Astrocyte of the spinal cord (primary cell): ENCODE measurements at regions not wholly inside any gene's neighbourhood (a gene's known extent, or its start where the extent isn't known, plus 50 kb on each side); places are given as distances from the start of the nearest gene placed in this dataset.

Experiments
- DNase-seq: peaks from one replicate; pipeline ENCODE4 v3.0.0; 2011; ENCODE audit warnings: low read depth, low spot score
- H3K4me3 ChIP-seq: 2 replicates; pipeline ENCODE4 v1.5.1; 2011; ENCODE audit warnings: low read depth, mild to moderate bottlenecking, low read length, moderate library complexity
- in situ Hi-C: cut with HindIII; loops from 2 replicates; pipeline ENCODE4 v1.10.0; 2017; ENCODE audit warnings: low sequenced_read_pairs
- TF ChIP-seq, protein P1 (sequence below): IDR thresholded peaks from 2 replicates; pipeline ENCODE4 v1.5.1; 2012; ENCODE audit warnings: low read depth, mild to moderate bottlenecking, low read length, inconsistent platforms

DNA sequence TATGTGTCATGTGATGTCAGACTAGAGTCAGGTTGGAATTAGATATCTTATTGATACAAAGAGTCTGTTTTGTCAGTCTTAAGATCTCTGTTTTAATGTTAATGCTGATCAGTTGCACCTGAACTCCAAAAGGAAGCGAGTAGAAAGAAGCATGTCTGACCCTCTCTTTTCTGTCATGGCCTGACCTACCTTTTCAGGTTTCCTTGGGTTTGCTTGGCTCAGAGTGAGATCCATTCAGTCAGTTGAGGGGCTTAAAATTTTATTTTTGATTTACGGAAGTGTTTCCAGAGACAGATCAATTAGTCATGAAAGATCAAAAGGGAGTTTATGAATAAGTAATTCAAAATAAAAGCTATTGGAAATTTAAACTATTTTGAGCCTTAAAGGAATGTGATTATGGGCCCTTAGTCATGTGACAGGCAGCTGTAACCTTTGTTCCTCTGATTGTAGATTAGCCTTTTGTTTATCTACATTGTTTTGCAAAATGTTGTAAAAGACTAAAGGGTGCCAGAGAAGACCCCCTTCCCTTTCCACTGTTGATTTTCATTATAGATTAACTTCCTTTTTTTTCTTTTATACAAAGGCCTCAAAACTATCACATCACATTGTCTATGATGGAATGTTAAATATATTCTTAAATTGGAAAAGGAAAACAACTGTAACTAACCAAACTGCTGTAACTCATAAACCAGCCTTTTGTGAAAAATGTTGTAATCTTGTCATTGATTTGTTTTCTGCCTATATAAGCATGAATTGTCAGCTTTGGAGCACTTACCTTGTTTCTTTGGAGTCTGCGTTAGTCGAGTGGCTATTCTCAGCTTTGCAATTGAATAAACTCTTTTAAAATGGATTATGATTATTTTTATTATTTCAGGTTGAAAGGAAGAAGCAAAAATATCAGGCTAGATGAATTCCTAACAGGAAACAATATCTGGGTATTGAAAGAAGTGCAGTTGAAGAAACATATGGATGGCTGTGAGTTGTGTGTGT lies 195.5 kb upstream of the MBL2 start:
- in situ Hi-C loops: no loop called here
- no peak for DNase-seq
- TF ChIP-seq, protein P1, sequence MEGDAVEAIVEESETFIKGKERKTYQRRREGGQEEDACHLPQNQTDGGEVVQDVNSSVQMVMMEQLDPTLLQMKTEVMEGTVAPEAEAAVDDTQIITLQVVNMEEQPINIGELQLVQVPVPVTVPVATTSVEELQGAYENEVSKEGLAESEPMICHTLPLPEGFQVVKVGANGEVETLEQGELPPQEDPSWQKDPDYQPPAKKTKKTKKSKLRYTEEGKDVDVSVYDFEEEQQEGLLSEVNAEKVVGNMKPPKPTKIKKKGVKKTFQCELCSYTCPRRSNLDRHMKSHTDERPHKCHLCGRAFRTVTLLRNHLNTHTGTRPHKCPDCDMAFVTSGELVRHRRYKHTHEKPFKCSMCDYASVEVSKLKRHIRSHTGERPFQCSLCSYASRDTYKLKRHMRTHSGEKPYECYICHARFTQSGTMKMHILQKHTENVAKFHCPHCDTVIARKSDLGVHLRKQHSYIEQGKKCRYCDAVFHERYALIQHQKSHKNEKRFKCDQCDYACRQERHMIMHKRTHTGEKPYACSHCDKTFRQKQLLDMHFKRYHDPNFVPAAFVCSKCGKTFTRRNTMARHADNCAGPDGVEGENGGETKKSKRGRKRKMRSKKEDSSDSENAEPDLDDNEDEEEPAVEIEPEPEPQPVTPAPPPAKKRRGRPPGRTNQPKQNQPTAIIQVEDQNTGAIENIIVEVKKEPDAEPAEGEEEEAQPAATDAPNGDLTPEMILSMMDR: no peak
- no peak overlapping the region for H3K4me3 ChIP-seq

DNA sequence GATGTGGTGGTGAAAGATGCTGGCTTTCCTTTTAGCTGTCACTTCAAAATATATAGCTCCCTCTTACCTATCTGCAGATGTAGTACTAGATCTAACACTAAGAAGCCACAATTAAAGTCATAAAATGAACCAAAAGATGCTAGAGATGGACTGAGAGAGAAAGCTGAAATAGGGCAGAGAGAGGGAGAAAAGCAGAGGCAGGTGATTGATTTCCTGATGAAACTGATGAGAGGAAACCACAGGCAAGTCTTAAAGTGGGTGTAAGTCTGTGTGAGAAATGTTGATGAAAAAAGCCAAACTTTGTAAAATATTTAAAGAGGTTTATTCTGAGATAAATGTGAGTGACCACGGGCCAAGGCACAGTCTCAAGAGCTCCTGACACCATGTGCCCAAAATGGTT lies 194.3 kb upstream of the MBL2 start:
- H3K4me3 ChIP-seq: no peak overlapping the region
- DNase-seq: no peak
- TF ChIP-seq, protein P1: no peak
- in situ Hi-C loops: no loop called here

DNA sequence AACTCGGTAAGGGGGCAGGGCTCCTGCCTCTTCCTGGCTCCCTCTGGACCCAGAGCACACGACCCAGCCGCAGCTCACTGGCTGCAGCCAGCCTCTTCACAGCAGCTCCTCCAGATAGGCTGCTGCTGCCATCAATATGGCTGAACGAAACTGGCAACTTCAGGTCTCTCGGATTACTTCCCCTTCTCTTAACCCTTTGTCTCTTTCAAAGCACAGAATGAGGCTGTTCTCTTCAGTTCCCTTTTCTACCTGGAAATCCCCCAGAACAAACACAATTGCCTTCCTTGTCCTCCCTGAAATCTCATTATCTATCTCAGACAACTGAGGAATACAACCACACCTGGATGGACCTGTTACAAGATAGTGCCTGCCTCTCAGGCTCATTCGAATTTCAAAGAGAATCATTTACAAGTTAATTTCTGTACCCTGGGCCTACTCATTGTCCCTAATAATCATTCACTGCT lies 193.4 kb upstream of the MBL2 start:
- H3K4me3 ChIP-seq: no peak overlapping the region
- in situ Hi-C loops: no loop called here
- TF ChIP-seq, protein P1: no peak
- DNase-seq: no peak

DNA sequence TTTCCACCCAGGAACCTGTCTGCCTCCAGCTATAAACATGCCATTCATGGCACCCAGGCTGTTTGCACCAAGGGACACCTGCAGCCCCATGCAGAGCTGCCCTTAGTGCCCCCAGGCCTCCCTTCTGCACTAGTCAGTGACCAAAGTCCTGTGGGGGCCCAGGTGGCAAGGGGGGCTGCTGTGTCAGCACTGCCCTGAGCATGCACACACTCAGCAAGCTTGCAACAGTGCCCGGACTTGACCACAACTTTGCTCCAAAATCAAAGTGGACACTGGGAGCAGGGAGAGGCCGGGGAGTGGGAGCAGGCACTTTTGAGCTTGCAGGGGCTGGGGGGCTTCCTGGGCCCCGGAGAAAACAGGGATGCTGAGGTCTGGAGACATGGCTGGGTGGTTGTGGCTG lies 192.9 kb upstream of the MBL2 start:
- in situ Hi-C loops: no loop called here

DNA sequence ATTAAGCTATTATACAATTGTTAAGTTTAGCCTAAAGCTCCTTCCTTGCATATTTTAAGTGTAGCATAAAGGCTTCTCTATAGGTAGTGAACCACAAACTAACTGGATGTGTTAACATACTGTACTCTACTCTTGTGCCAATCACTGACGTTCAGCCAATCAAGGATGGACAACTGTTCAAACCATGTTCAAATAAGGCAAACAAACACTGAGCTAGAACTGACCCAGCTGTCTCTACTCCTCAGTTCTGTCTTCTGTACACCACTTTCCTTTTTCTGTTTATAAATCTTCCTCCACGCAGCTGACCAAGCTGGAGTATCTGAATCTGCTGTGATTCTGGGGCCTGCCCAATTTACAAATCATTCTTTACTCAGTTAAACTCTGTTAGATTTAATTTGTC lies 188.7 kb upstream of the MBL2 start:
- DNase-seq: no peak

More for the DNA sequence above, 192.9 kb upstream of the MBL2 start:
- H3K4me3 ChIP-seq: no peak overlapping the region
- TF ChIP-seq, protein P1: no peak
- no peak for DNase-seq

DNA sequence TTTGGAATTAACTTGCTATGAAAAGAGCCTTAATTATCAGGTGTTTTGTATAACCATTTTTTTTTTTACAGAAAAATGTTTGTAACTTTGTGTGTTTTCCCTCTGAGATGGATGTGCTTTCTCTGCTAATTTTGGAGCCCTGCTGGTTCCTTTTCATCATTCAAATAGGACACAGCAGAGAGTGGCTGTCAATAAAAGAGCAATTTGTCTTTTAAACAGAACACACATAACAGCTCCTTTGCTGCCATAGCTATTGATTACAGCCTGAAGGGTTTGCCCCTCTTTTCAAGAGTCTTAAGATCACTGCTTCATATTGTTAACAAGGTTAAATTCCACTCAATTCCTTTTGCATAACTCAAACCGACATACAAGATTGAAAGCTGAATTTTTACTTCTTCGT lies 187.2 kb upstream of the MBL2 start:
- in situ Hi-C loops: no loop called here
- TF ChIP-seq, protein P1: no peak
- no peak for DNase-seq
- H3K4me3 ChIP-seq: no peak overlapping the region

More for the DNA sequence above, 188.7 kb upstream of the MBL2 start:
- TF ChIP-seq, protein P1: no peak
- no peak overlapping the region for H3K4me3 ChIP-seq
- in situ Hi-C loops: no loop called here
